Heart left ventricle (tissue), 16 donors: ENCODE measurements at regions not wholly inside any gene's neighbourhood (a gene's known extent, or its start where the extent isn't known, plus 50 kb on each side); places are given as distances from the start of the nearest gene placed in this dataset.

Source experiments
- ATAC-seq, 4 donors: fragments of 200-7000 bp; cut with Tn5 transposase; one replicate each; pipeline ENCODE4 v1.9.1; 2020 to 2022; ENCODE audit warnings: moderate library complexity in 4 of 4, mild to moderate bottlenecking in 3 of 4, moderate number of reproducible peaks in 1 of 4
- DNase-seq, 5 donors: peaks; one replicate each; pipeline ENCODE4 v3.0.0-alpha.2; 2020
- H3K27ac ChIP-seq, 12 donors: fragments of 200-600 bp; sonication (generic) in 4 of 12; one replicate each; pipeline versions ENCODE4 v1.5.0 to v1.8.0; 2016 to 2022; ENCODE audit warnings: mild to moderate bottlenecking in 2 of 12
- H3K27me3 ChIP-seq, 9 donors: fragments of 200-600 bp; sonication (generic) in 2 of 9; one replicate each; pipeline versions ENCODE4 v1.5.1 to v1.8.0; 2016 to 2022; ENCODE audit warnings: mild to moderate bottlenecking in 3 of 9
- H3K36me3 ChIP-seq, 9 donors: fragments of 200-600 bp; sonication (generic) in 2 of 9; one replicate each; pipeline versions ENCODE4 v1.5.0 to v1.8.0; 2018 to 2022; ENCODE audit warnings: mild to moderate bottlenecking in 2 of 9
- H3K4me1 ChIP-seq, 12 donors: fragments of 200-600 bp; sonication (generic) in 4 of 12; one replicate each; pipeline versions ENCODE4 v1.5.0 to v1.8.0; 2016 to 2022; ENCODE audit warnings: mild to moderate bottlenecking in 3 of 12
- H3K4me3 ChIP-seq, 12 donors: fragments of 200-600 bp; sonication (generic) in 4 of 12; one replicate each; pipeline versions ENCODE4 v1.5.0 to v1.8.0; 2017 to 2022; ENCODE audit warnings: mild to moderate bottlenecking in 9 of 12, moderate library complexity in 4 of 12
- H3K9me3 ChIP-seq, 12 donors: fragments of 200-600 bp; sonication (generic) in 4 of 12; one replicate each; pipeline versions ENCODE4 v1.5.0 to v1.8.0; 2016 to 2022; ENCODE audit warnings: mild to moderate bottlenecking in 1 of 12
- POLR2A ChIP-seq, 2 donors: fragments of 450-650 bp; IDR thresholded peaks; one replicate each; pipeline ENCODE4 v1.6.1; 2017; ENCODE audit warnings: antibody characterized with exemption in 2 of 2, mild to moderate bottlenecking in 2 of 2, moderate library complexity in 2 of 2
- WGBS, 4 donors: extraction: QIAGEN DNeasy Blood & Tissue Kit in 2 of 4; methylation state at CpG; one replicate each; pipeline versions ENCODE4 v1.1.5 to v1.1.7; 2013 to 2018; 5-methylcytosine and 5-hydroxymethylcytosine counted together
- intact Hi-C, 10 donors: fragments of 100-400 bp; cut with DNase I; formaldehyde crosslinking; loops; one replicate each; pipeline versions ENCODE4 v1.11.1 to v1.14.2; 2022
- TF ChIP-seq, protein P1 (sequence below), 12 donors: fragments of 200-600 bp; sonication (generic) in 4 of 12; IDR thresholded peaks; one replicate each; pipeline versions ENCODE4 v1.5.0 to v1.8.0; 2018 to 2022; ENCODE audit warnings: antibody characterized with exemption in 12 of 12, mild to moderate bottlenecking in 5 of 12
- donor health status: ischemic (EF 13 %, LVEDD 7.1; RV severe dilation, severe dysfunction).
- donor health status: healthy with polysubstance abuse.
- donor health status: DM: no; HTN: yes; CAD: no.
- donor health status: DM: no; HTN: no; CAD: no.
- donor health status: ischemic (EF 25% LVEDD 6.9; RV normal size, moderate dysfunction).
- donor health status: ischemic (EF 25% LVEDD 5.7; RV mildly dilated, moderate dysfunction).
- donor health status: healthy.
- donor health status: DM: yes; HTN: yes; CAD: no.
- donor health status: ischemic (EF 35%, LVEDD 5.7; RV mildly dilated, moderate dysfunction).
- donor health status: nonischemic (EF 11% LVEDD 7.7; RV severe dilation, severe dysfunction).
- donor health status: DM: yes; HTN: yes; CAD: no.
- donor health status: PGD.
- donor health status: ischemic (EF 29% LVEDD 5.4; RV normal size, mild dysfunction).
- donor health status: nonischemic (EF 23%, LVEDD 6.1; RV moderate dilation, normal function).

DNA sequence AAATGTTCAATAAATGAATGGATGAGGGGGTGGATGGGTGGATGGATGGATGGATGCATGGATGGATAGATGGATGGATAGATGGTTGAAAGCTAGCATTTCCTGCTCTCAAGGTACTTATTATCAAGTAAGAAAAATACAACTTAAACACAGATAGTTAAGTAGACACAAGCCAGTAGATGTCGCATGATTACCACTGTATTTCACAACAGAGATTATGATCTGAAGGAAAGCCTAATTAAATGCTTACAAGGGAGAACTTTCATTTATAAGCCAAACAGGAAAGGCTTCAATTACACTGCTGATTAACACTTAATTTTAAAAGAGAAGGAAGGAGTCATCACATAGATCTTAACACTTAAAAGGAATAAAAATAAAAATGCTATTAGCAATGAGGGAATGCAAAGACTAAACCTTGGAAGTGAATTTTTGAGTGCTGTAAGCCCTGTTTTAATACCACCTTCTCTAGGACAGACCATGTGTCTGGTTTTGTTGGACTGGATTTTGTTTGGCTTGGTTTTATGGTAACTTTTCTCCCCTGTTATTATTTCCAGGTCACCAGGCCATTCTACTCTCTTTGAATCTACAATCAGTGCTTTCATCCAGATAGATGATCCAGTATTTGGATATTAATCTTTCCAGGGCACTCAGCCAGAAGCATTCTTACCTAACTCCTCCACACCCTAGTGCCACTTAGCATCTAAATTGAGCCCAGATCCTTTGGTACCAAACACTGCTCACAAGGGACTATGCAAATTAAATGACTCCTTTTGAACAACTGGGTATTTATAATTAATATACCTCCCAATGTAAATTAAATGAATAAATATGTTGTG lies 75.5 kb upstream of the SLC39A8 start:
- Histone ChIP-seq H3K27ac (no peak overlapping the region), H3K36me3 (no peaks in the 10 kb centered on the region), H3K9me3 (peaks cover 0 to 12% (median 0%) of the 10 kb centered on the region in 12 donors), H3K4me1 (peaks cover 0 to 4% (median 0%) of the 10 kb centered on the region in 12 donors), H3K27me3 (no peaks in the 10 kb centered on the region), H3K4me3 (no peak overlapping the region)
- DNase-seq (no peak), ATAC-seq (no peak)
- no peak for TF ChIP-seq POLR2A (IDR thresholded peaks at IDR 0.05)
- TF ChIP-seq, protein P1, sequence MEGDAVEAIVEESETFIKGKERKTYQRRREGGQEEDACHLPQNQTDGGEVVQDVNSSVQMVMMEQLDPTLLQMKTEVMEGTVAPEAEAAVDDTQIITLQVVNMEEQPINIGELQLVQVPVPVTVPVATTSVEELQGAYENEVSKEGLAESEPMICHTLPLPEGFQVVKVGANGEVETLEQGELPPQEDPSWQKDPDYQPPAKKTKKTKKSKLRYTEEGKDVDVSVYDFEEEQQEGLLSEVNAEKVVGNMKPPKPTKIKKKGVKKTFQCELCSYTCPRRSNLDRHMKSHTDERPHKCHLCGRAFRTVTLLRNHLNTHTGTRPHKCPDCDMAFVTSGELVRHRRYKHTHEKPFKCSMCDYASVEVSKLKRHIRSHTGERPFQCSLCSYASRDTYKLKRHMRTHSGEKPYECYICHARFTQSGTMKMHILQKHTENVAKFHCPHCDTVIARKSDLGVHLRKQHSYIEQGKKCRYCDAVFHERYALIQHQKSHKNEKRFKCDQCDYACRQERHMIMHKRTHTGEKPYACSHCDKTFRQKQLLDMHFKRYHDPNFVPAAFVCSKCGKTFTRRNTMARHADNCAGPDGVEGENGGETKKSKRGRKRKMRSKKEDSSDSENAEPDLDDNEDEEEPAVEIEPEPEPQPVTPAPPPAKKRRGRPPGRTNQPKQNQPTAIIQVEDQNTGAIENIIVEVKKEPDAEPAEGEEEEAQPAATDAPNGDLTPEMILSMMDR (IDR thresholded peaks at IDR 0.05), result peak in 2 of 12 donors; percentile 6 to 14
- 50 to 74% (median 59%) methylated on average over 1 of the region's 1 CpG for WGBS, 4 donors
- intact Hi-C loops, result loop anchor here in 1 of 10 donors (10.0 kb wide), 1 partner anchor 66 kb away; no protein-coding TSS in a partner anchor

- ATAC-seq (no peak), DNase-seq (no peak)
- H3K27ac ChIP-seq, result no peak overlapping the region
- intact Hi-C loops, result loop anchor here in 1 of 10 donors (10.0 kb wide), 1 partner anchor 68 kb away; no protein-coding TSS in a partner anchor
- no peaks in the 10 kb centered on the region for H3K27me3 ChIP-seq
- H3K36me3 ChIP-seq, result no peaks in the 10 kb centered on the region
- 71 to 95% (median 95%) methylated on average over 2 of the region's 2 CpGs for WGBS, 4 donors
- H3K4me1 ChIP-seq, result peaks cover 0 to 4% (median 0%) of the 10 kb centered on the region in 12 donors
- TF ChIP-seq, protein P1 (IDR thresholded peaks at IDR 0.05), result no peak
- no peak for TF ChIP-seq POLR2A (IDR thresholded peaks at IDR 0.05)
- H3K9me3 ChIP-seq, result peaks cover 0 to 12% (median 0%) of the 10 kb centered on the region in 12 donors
- H3K4me3 ChIP-seq, result no peak overlapping the region
Observed at GRCh38 chr4:102422843-102423242, 77.6 kb upstream of the SLC39A8 start.

GRCh38 chr4:102423375-102423774 lies 77.8 kb upstream of the NFKB1 start:
- no peak for DNase-seq
- Histone ChIP-seq H3K9me3 (peaks cover 0 to 12% (median 0%) of the 10 kb centered on the region in 12 donors), H3K4me1 (peaks cover 0 to 4% (median 0%) of the 10 kb centered on the region in 12 donors), H3K4me3 (no peak overlapping the region), H3K27ac (no peak overlapping the region), H3K27me3 (no peaks in the 10 kb centered on the region), H3K36me3 (no peaks in the 10 kb centered on the region)
- ATAC-seq, result no peak
- TF ChIP-seq POLR2A (IDR thresholded peaks at IDR 0.05), result no peak
- TF ChIP-seq, protein P1 (IDR thresholded peaks at IDR 0.05), result no peak
- intact Hi-C loops, result loop anchor here in 1 of 10 donors (10.0 kb wide), 1 partner anchor 69 kb away; no protein-coding TSS in a partner anchor

GRCh38 chr4:102427371-102427998 lies 73.7 kb upstream of the NFKB1 start:
- no peaks in the 10 kb centered on the region for H3K27me3 ChIP-seq
- peaks cover 0 to 6% (median 0%) of the 10 kb centered on the region in 12 donors for H3K4me1 ChIP-seq
- no peak overlapping the region for H3K4me3 ChIP-seq
- WGBS, 4 donors, result 87 to 94% (median 91%) methylated on average over 3 of the region's 3 CpGs
- no peak overlapping the region for H3K27ac ChIP-seq
- H3K9me3 ChIP-seq, result peaks cover 0 to 9% (median 0%) of the 10 kb centered on the region in 12 donors
- H3K36me3 ChIP-seq, result no peaks in the 10 kb centered on the region
- no peak for DNase-seq
- intact Hi-C loops, result loop anchor here in 2 of 10 donors (5.0 to 10.0 kb wide), 2 partner anchors 55 to 73 kb away; no protein-coding TSS in a partner anchor
- TF ChIP-seq, protein P1 (IDR thresholded peaks at IDR 0.05), result no peak
- TF ChIP-seq POLR2A (IDR thresholded peaks at IDR 0.05), result no peak
- ATAC-seq, result no peak
